K562 (cell line): ENCODE measurements at regions not wholly inside any gene's neighbourhood (a gene's known extent, or its start where the extent isn't known, plus 50 kb on each side); places are given as distances from the start of the nearest gene placed in this dataset.

ENCODE experiments used
- ATAC-seq: fragments of 200-7000 bp; cut with Tn5 transposase; 3 replicates; pipeline ENCODE4 v1.9.1; 2020; ENCODE audit warnings: moderate library complexity
- BruUV-seq: library from RNA; stranded (reverse); fragments of 400-500 nt; replicated peaks from 2 replicates; lab custom pipeline; 2021; lab: Mats Ljungman, UMichigan
- CTCF ChIA-PET: fragments of 300-600 bp; formaldehyde crosslinking; extraction: SDS; loops from one replicate; lab custom pipeline; 2021; ENCODE audit warnings: low intra/inter-chr PET ratio; lab: Yijun Ruan, JAX
- POLR2A ChIA-PET: fragments of 300-600, 350-650 bp; sonication (Branson Sonifier 250); formaldehyde crosslinking; extraction: SDS; loops from one replicate; lab custom pipeline; 2021; ENCODE audit warnings: antibody characterized with exemption, inconsistent platforms; lab: Yijun Ruan, JAX
- DNase-seq, 4 experiments: peaks; one replicate each; pipeline versions ENCODE4 v3.0.0 to v3.0.0-alpha.2; 2011 to 2018; ENCODE audit warnings: low spot score in 3 of 4, mixed read lengths in 3 of 4; ENCODE audit errors: extremely low read depth in 1 of 4
- FAIRE-seq: peaks from 2 replicates; lab custom pipeline; 2011; peaks lifted over from hg19 to GRCh38; lab: Jason Lieb, UNC
- H2AFZ ChIP-seq: 2 replicates; pipeline ENCODE4 v1.6.0; 2011; ENCODE audit warnings: low read depth, low read length, control low read depth, inconsistent platforms
- H3K27ac ChIP-seq: fragments of 200-600 bp; 3 replicates; pipeline ENCODE4 v1.8.0; 2011; ENCODE audit warnings: low read depth, mild to moderate bottlenecking, control low read depth, inconsistent platforms, low read length, moderate library complexity, mixed read lengths; ENCODE audit errors: extremely low read depth
- H3K27me3 ChIP-seq, 2 experiments: fragments of 300-600 bp in 1 of 2; 2 replicates in 1 of 2; 3 replicates in 1 of 2; pipeline versions ENCODE4 v1.6.0 to v1.8.0; 2011; ENCODE audit warnings: inconsistent platforms in 2 of 2, low read length in 2 of 2, mild to moderate bottlenecking in 1 of 2, mixed read lengths in 1 of 2, moderate library complexity in 1 of 2; ENCODE audit not compliant: control insufficient read depth in 2 of 2, insufficient read depth in 2 of 2
- H3K36me3 ChIP-seq: fragments of 300-600 bp; 3 replicates; pipeline ENCODE4 v1.8.0; 2011; ENCODE audit warnings: mild to moderate bottlenecking, low read length, inconsistent platforms; ENCODE audit not compliant: control insufficient read depth, insufficient read depth
- H3K4me1 ChIP-seq, 2 experiments: fragments of 200-600 bp in 1 of 2; replicated peaks in 1 of 2; 2 replicates in 1 of 2; 3 replicates in 1 of 2; pipeline versions ENCODE4 v1.5.1 to v1.8.0; 2011; ENCODE audit warnings: inconsistent platforms in 2 of 2, low read length in 2 of 2, mild to moderate bottlenecking in 1 of 2, mixed read lengths in 1 of 2, moderate library complexity in 1 of 2; ENCODE audit not compliant: control insufficient read depth in 2 of 2, insufficient read depth in 2 of 2
- H3K4me2 ChIP-seq: 2 replicates; pipeline ENCODE4 v1.6.1; 2011; ENCODE audit warnings: low read length, control low read depth, inconsistent platforms, mixed read lengths; ENCODE audit not compliant: insufficient read depth
- H3K4me3 ChIP-seq: fragments of 200-600 bp; sonication (generic), shearing (Covaris generic); 2 replicates; pipeline ENCODE4 v1.5.1; 2016; ENCODE audit warnings: control low read depth, inconsistent platforms
- H3K79me2 ChIP-seq: fragments of 200-600 bp; 3 replicates; pipeline ENCODE4 v1.8.0; 2011; ENCODE audit warnings: low read length, inconsistent platforms; ENCODE audit not compliant: control insufficient read depth, insufficient read depth
- H3K9ac ChIP-seq, 2 experiments: 2 replicates each; pipeline versions ENCODE4 v1.6.0 to v1.6.1; 2011; ENCODE audit warnings: low read depth in 2 of 2, low read length in 2 of 2, control low read depth in 1 of 2, inconsistent platforms in 1 of 2, mild to moderate bottlenecking in 1 of 2, mixed read lengths in 1 of 2; ENCODE audit not compliant: insufficient read depth in 1 of 2
- H3K9me1 ChIP-seq: one replicate; pipeline ENCODE4 v1.6.0; 2011; ENCODE audit warnings: inconsistent platforms, mild to moderate bottlenecking, low read length, moderate library complexity; ENCODE audit not compliant: control insufficient read depth, insufficient read depth
- H3K9me3 ChIP-seq: replicated peaks from 2 replicates; pipeline ENCODE4 v1.5.1; 2011; ENCODE audit warnings: low read depth, low read length, inconsistent platforms; ENCODE audit not compliant: control insufficient read depth, insufficient read depth
- H4K20me1 ChIP-seq: replicated peaks from 2 replicates; pipeline ENCODE4 v1.6.1; 2011; ENCODE audit warnings: low read length, inconsistent platforms, mixed read lengths; ENCODE audit not compliant: control insufficient read depth, insufficient read depth
- CEBPG ChIP-seq, 3 experiments: fragments of 200-800 bp in 1 of 3; sonication (Bioruptor generic) in 1 of 3; sonication (generic) in 1 of 3; formaldehyde crosslinking in 1 of 3; IDR thresholded peaks in 2 of 3; conservative IDR thresholded peaks in 1 of 3; 2 replicates each; pipeline versions ENCODE4 v1.6.1 to v1.8.0; 2016 to 2022; ENCODE audit warnings: missing compliant biosample characterization in 2 of 3, missing genetic modification characterization in 2 of 3, mild to moderate bottlenecking in 1 of 3, missing genetic modification reagents in 1 of 3
- GABPA ChIP-seq: fragments of 200-800 bp; sonication (Bioruptor generic); conservative IDR thresholded peaks from 2 replicates; pipeline ENCODE4 v1.6.1; 2016; ENCODE audit warnings: low read depth, missing genetic modification characterization, missing compliant biosample characterization
- GTF3C2 ChIP-seq: IDR thresholded peaks from 3 replicates; pipeline ENCODE4 v1.6.1; 2011; ENCODE audit warnings: borderline replicate concordance, mild to moderate bottlenecking, moderate library complexity; ENCODE audit not compliant: insufficient read length; ENCODE audit errors: extremely low read depth
- HSF4 ChIP-seq: fragments of 250-450 bp; sonication (Bioruptor Pico); IDR thresholded peaks from 2 replicates; pipeline ENCODE4 v2.1.2; 2022; ENCODE audit warnings: mild to moderate bottlenecking, moderate library complexity, borderline replicate concordance
- MBD1 ChIP-seq: fragments of 250-450 bp; sonication (Bioruptor Pico); IDR thresholded peaks from 2 replicates; pipeline ENCODE4 v1.8.0; 2022; ENCODE audit warnings: inconsistent platforms
- MTA1 ChIP-seq: fragments of 450-650 bp; IDR thresholded peaks from 2 replicates; pipeline ENCODE4 v1.6.1; 2017; ENCODE audit warnings: borderline replicate concordance
- MTF1 ChIP-seq: fragments of 250-450 bp; sonication (Bioruptor Pico); IDR thresholded peaks from 2 replicates; pipeline ENCODE4 v1.9.0; 2021; ENCODE audit warnings: moderate library complexity, mild to moderate bottlenecking, inconsistent platforms, borderline replicate concordance
- NEUROD1 ChIP-seq: fragments of 150-350 bp; IDR thresholded peaks from 2 replicates; pipeline ENCODE4 v1.6.1; 2014; ENCODE audit warnings: borderline replicate concordance, low read length, low read depth; ENCODE audit not compliant: partially characterized antibody
- PPARD ChIP-seq: fragments of 250-450 bp; sonication (Bioruptor Pico); IDR thresholded peaks from 2 replicates; pipeline ENCODE4 v1.8.0; 2022; ENCODE audit warnings: inconsistent platforms, mild to moderate bottlenecking, moderate library complexity
- RFX7 ChIP-seq: fragments of 250-450 bp; sonication (Bioruptor Pico); IDR thresholded peaks from 2 replicates; pipeline ENCODE4 v1.5.1; 2021; ENCODE audit warnings: mild to moderate bottlenecking
- ZKSCAN3 ChIP-seq: fragments of 250-450 bp; sonication (Bioruptor Pico); IDR thresholded peaks from 2 replicates; pipeline ENCODE4 v1.4.0; 2020
- ZNF408 ChIP-seq: fragments of 250-450 bp; sonication (Bioruptor Pico); IDR thresholded peaks from 2 replicates; pipeline ENCODE4 v1.4.0; 2020; ENCODE audit warnings: low read depth, mild to moderate bottlenecking, moderate library complexity
- ZNF449 ChIP-seq: fragments of 250-450 bp; sonication (Bioruptor Pico); IDR thresholded peaks from 2 replicates; pipeline ENCODE4 v1.8.0; 2022; ENCODE audit warnings: moderate library complexity, mild to moderate bottlenecking, inconsistent platforms
- WGBS: fragments of 100-300 bp; shearing (Covaris generic); methylation state at CpG from one replicate; pipeline ENCODE4 v1.1.6; 2016; ENCODE audit warnings: low coverage, mixed read lengths; ENCODE audit not compliant: insufficient coverage; ENCODE audit errors: missing lambda C conversion rate; 5-methylcytosine and 5-hydroxymethylcytosine counted together
- in situ Hi-C: fragments of 300-500 bp; cut with MboI; formaldehyde crosslinking; loops from 4 replicates; pipeline ENCODE4 v1.15.0; 2018; ENCODE audit warnings: inconsistent platforms, mixed read lengths
- intact Hi-C: fragments of 100-400 bp; cut with micrococcal nuclease; formaldehyde crosslinking; loops from 2 replicates; pipeline ENCODE4 v1.14.2; 2022
- TF ChIP-seq, protein P1 (sequence below): fragments of 250-450 bp; sonication (Bioruptor Pico); IDR thresholded peaks from 2 replicates; pipeline ENCODE4 v1.6.1; 2021; ENCODE audit warnings: mild to moderate bottlenecking

DNA sequence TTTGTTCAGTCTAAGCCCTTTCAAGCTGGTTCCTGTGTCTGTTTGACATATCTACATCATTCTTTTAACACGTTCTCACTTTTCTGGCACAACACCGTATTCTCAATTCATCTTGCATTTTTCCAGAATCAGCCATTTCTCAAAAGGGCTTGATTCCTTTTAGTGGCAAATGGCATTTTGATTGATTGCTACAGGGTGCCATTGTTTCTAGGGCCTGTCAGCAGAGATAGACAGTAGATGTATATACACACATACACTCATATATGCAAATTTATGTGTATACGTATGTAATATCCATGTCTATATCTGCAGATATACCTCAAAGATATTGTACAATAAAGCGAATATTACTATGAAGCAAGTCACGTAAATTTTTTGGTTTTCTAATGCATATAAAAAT, 367.9 kb upstream of the TNP1 start (continued):
- TF ChIP-seq ZNF449 (CRISPR knock-in tag) (no peak), MBD1 (no peak), GABPA (no peak)

GRCh38 chr2:217225596-217225995, 365.7 kb upstream of the TNP1 start:
- DNase-seq (no peak), ATAC-seq (no peak), FAIRE-seq (no peak)
- ChIA-PET CTCF (no interaction called here), POLR2A (no interaction called here)
- no peaks in the 10 kb centered on the region for H3K9me3 ChIP-seq
- no peak overlapping the region for H3K4me2 ChIP-seq
- no peaks in the 10 kb centered on the region for H3K9me1 ChIP-seq
- in situ Hi-C loops (no loop called here), intact Hi-C loops (no loop called here)
- no peak overlapping the region for H3K4me3 ChIP-seq
- BruUV-seq = no TSS peak
- no peaks in the 10 kb centered on the region for H3K27me3 ChIP-seq
- no peaks in the 10 kb centered on the region for H4K20me1 ChIP-seq
- H3K4me1 ChIP-seq = peaks cover 0 to 8% of the 10 kb centered on the region in 2 experiments; a peak in 1 of 5 replicates
- no peaks in the 10 kb centered on the region for H3K36me3 ChIP-seq
- no peak overlapping the region for H3K27ac ChIP-seq
- no peak overlapping the region for H2AFZ ChIP-seq
- 7% methylated on average over 1 of the region's 1 CpG for WGBS
- H3K9ac ChIP-seq = no peak overlapping the region
- H3K79me2 ChIP-seq = no peaks in the 10 kb centered on the region
- TF ChIP-seq MTF1 (CRISPR knock-in tag) (no peak), RFX7 (CRISPR knock-in tag) (no peak), ZNF408 (no peak), HSF4 (no peak), PPARD (CRISPR knock-in tag) (no peak), CEBPG (CRISPR knock-in tag; IDR thresholded peaks at IDR 0.05) (no peak), CEBPG (tag; conservative IDR thresholded peaks at IDR 0.05 in 1 of 2, IDR thresholded peaks at IDR 0.05 in 1 of 2) (no peak), NEUROD1 (no peak), MTA1 (no peak), GTF3C2 (no peak), ZKSCAN3 (CRISPR knock-in tag) (no peak)
- TF ChIP-seq, protein P1, sequence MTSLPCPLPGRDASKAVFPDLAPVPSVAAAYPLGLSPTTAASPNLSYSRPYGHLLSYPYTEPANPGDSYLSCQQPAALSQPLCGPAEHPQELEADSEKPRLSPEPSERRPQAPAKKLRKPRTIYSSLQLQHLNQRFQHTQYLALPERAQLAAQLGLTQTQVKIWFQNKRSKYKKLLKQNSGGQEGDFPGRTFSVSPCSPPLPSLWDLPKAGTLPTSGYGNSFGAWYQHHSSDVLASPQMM = no peak
